ENCODE measurements at regions not wholly inside any gene's neighbourhood (a gene's known extent, or its start where the extent isn't known, plus 50 kb on each side); places are given as distances from the start of the nearest gene placed in this dataset.

GRCh38 chr3:127034990-127035652, 52.2 kb downstream of the PLXNA1 start:
- WGBS (ENCODE audit: missing lambda C conversion rate): 90% methylated on average over 13 of the region's 13 CpGs
- POLR2A ChIA-PET: no interaction called here
- H3K4me2 ChIP-seq: no peak overlapping the region; the same call in 2 of the 3 replicates

GRCh38 chr3:127035677-127036076, 52.8 kb downstream of the PLXNA1 start:
- Histone ChIP-seq H3K4me2 (no peak overlapping the region), H3K9me3 (no peaks in the 10 kb centered on the region), H3K4me3 (no peak overlapping the region), H3K4me1 (peaks cover 11% of the 10 kb centered on the region), H3K27ac (peak overlapping the region in 1 of 2 experiments; percentile 60; a peak in 3 of 6 replicates)
- DNase-seq (ENCODE audit: low read depth in 1 of 2, low spot score in 1 of 2) (peak; percentile 33 to 55), FAIRE-seq (no peak), ATAC-seq (peak; percentile 55 to 69; a peak in 5 of 6 replicates)
- TF ChIP-seq MAFK (IDR thresholded peaks at IDR 0.05; ENCODE audit: partially characterized antibody) (peak; percentile 66), HOXB13 (CRISPR knock-in tag; IDR thresholded peaks at IDR 0.05; ENCODE audit: low read depth) (no peak)
- POLR2A ChIA-PET: no interaction called here
- 72% methylated on average over 2 of the region's 10 CpGs for WGBS (ENCODE audit: missing lambda C conversion rate)
- CTCF ChIA-PET: no interaction called here

More at GRCh38 chr3:127034990-127035652, 52.2 kb downstream of the PLXNA1 start:
- CTCF ChIA-PET: no interaction called here
- H3K4me1 ChIP-seq: peaks cover 11% of the 10 kb centered on the region
- ATAC-seq: no peak
- no peak for DNase-seq (ENCODE audit: low read depth in 1 of 2, low spot score in 1 of 2)
- H3K9me3 ChIP-seq: no peaks in the 10 kb centered on the region
- peak overlapping the region in 1 of 2 experiments; percentile 60; a peak in 1 of 6 replicates for H3K27ac ChIP-seq
- FAIRE-seq: no peak
- no peak for TF ChIP-seq JUN (IDR thresholded peaks at IDR 0.05)
- no peak for TF ChIP-seq REST (IDR thresholded peaks at IDR 0.05)
- no peak overlapping the region for H3K4me3 ChIP-seq

- TF ChIP-seq KDM5A (IDR thresholded peaks at IDR 0.05) (no peak), NR3C1 (IDR thresholded peaks at IDR 0.05) (no peak), MAFK (IDR thresholded peaks at IDR 0.05; ENCODE audit: partially characterized antibody) (no peak), JUN (IDR thresholded peaks at IDR 0.05) (no peak), POLR2AphosphoS2 (conservative IDR thresholded peaks at IDR 0.05; ENCODE audit: low read length) (no peak), ESRRA (IDR thresholded peaks at IDR 0.05; ENCODE audit: borderline replicate concordance, low read length) (no peak), POLR2A (IDR thresholded peaks at IDR 0.05; ENCODE audit: low read length) (no peak), HES2 (IDR thresholded peaks at IDR 0.05) (no peak), KDM1A (IDR thresholded peaks at IDR 0.05; ENCODE audit: low read depth) (no peak), HMGXB4 (CRISPR knock-in tag; IDR thresholded peaks at IDR 0.05; ENCODE audit: borderline replicate concordance) (no peak), MAZ (IDR thresholded peaks at IDR 0.05; ENCODE audit: borderline replicate concordance, low read depth, low read length) (no peak), HOXB13 (CRISPR knock-in tag; IDR thresholded peaks at IDR 0.05; ENCODE audit: low read depth) (no peak), FOSL2 (IDR thresholded peaks at IDR 0.05) (no peak), FOSL2 (CRISPR knock-in tag; IDR thresholded peaks at IDR 0.05) (no peak), TP53 (CRISPR knock-in tag; IDR thresholded peaks at IDR 0.05) (no peak)
- no peak overlapping the region for H3K4me2 ChIP-seq
- POLR2A ChIA-PET: no interaction called here
- DNase-seq (ENCODE audit: low read depth in 1 of 2, low spot score in 1 of 2) (no peak), ATAC-seq (no peak), FAIRE-seq (no peak)
- H3K9me3 ChIP-seq: no peaks in the 10 kb centered on the region
- 90% methylated on average over 14 of the region's 28 CpGs for WGBS (ENCODE audit: missing lambda C conversion rate)
- no peak overlapping the region for H3K4me3 ChIP-seq
- peaks cover 11% of the 10 kb centered on the region for H3K4me1 ChIP-seq
- CTCF ChIA-PET: interaction anchor here (1.2 kb wide), 1 partner anchor 54 kb away, joined by 3 read pairs; no protein-coding TSS in a partner anchor
- peak overlapping the region in 1 of 2 experiments; percentile 60; a peak in 3 of 6 replicates for H3K27ac ChIP-seq
Measured at GRCh38 chr3:127036209-127037020, 53.5 kb downstream of the PLXNA1 start.

Measured in A549 (cell line).